Type B pancreatic cell (in vitro differentiated cells): ENCODE measurements at regions not wholly inside any gene's neighbourhood (a gene's known extent, or its start where the extent isn't known, plus 50 kb on each side); places are given as distances from the start of the nearest gene placed in this dataset.

Experiments used
- DNase-seq: peaks from one replicate; pipeline ENCODE4 v3.0.0; 2021; ENCODE audit warnings: mixed read lengths; ENCODE audit not compliant: unreplicated experiment; ENCODE audit errors: extremely low spot score
- H3K27ac Mint-ChIP-seq: 2 replicates; pipeline ENCODE4 v1.8.0; 2021; ENCODE audit warnings: mild to moderate bottlenecking, mixed read lengths
- H3K27me3 Mint-ChIP-seq: 2 replicates; pipeline ENCODE4 v1.8.0; 2021; ENCODE audit warnings: mixed read lengths
- H3K36me3 Mint-ChIP-seq: 2 replicates; pipeline ENCODE4 v1.8.0; 2021; ENCODE audit warnings: mixed read lengths
- H3K4me1 Mint-ChIP-seq: one replicate; pipeline ENCODE4 v1.8.0; 2021; ENCODE audit warnings: mixed read lengths; ENCODE audit not compliant: unreplicated experiment
- H3K4me3 Mint-ChIP-seq: 2 replicates; pipeline ENCODE4 v1.8.0; 2021; ENCODE audit warnings: mild to moderate bottlenecking, mixed read lengths
- H3K9me3 Mint-ChIP-seq: 2 replicates; pipeline ENCODE4 v1.8.0; 2021; ENCODE audit warnings: mixed read lengths
- TF ChIP-seq, protein P1 (sequence below): fragments of 200-600 bp; sonication (generic); conservative IDR thresholded peaks from 2 replicates; pipeline ENCODE4 v1.5.0; 2021; ENCODE audit warnings: antibody characterized with exemption, mild to moderate bottlenecking

DNA sequence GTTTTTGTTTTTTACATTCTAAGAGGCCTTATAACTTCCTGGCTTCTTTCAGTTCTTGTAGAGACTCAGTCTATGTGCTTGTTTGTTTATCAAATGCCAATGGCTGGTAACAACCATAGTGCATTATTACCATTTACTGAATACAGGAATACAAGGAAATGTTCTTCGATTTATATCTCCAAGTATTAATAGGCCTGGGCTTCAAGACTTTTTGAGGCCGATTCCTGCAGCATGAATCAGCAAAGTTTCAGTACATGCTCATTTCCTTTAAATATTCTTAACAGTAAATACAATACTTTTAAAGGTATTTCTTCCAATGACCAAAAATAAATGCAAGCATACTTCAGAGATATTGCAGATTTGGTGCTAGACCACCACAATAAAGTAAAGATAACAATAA lies 535.3 kb downstream of the EFNA5 start:
- DNase-seq, result no peak
- H3K4me3 Mint-ChIP-seq, result no peak overlapping the region
- peaks cover 4% of the 10 kb centered on the region for H3K36me3 Mint-ChIP-seq
- H3K9me3 Mint-ChIP-seq, result peaks cover 25% of the 10 kb centered on the region
- no peak overlapping the region for H3K27ac Mint-ChIP-seq
- H3K27me3 Mint-ChIP-seq, result no peaks in the 10 kb centered on the region
- TF ChIP-seq, protein P1, sequence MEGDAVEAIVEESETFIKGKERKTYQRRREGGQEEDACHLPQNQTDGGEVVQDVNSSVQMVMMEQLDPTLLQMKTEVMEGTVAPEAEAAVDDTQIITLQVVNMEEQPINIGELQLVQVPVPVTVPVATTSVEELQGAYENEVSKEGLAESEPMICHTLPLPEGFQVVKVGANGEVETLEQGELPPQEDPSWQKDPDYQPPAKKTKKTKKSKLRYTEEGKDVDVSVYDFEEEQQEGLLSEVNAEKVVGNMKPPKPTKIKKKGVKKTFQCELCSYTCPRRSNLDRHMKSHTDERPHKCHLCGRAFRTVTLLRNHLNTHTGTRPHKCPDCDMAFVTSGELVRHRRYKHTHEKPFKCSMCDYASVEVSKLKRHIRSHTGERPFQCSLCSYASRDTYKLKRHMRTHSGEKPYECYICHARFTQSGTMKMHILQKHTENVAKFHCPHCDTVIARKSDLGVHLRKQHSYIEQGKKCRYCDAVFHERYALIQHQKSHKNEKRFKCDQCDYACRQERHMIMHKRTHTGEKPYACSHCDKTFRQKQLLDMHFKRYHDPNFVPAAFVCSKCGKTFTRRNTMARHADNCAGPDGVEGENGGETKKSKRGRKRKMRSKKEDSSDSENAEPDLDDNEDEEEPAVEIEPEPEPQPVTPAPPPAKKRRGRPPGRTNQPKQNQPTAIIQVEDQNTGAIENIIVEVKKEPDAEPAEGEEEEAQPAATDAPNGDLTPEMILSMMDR, result no peak
- H3K4me1 Mint-ChIP-seq, result no peaks in the 10 kb centered on the region

DNA sequence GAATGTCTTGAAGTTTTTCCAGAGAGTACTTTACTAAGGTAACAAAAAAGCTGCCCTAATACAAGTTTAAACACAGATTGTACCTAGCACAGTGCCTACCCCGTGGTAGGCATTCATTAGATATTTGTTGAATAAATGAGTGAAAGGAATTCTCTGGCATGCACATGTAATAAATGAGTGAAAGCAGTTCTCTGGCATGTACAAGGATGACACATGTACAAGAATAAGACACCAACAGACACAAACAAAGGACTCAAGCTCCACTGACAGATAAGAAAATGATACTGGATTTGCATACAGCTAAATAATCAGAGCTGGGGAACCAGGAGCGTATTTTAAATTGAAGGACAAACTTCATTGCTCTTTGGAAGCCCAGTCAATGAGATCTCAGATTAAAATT lies 535.8 kb downstream of the EFNA5 start:
- H3K4me3 Mint-ChIP-seq, result no peak overlapping the region
- no peaks in the 10 kb centered on the region for H3K27me3 Mint-ChIP-seq
- peaks cover 4% of the 10 kb centered on the region for H3K36me3 Mint-ChIP-seq
- DNase-seq, result no peak
- H3K27ac Mint-ChIP-seq, result no peak overlapping the region
- no peaks in the 10 kb centered on the region for H3K4me1 Mint-ChIP-seq
- peaks cover 21% of the 10 kb centered on the region for H3K9me3 Mint-ChIP-seq
- TF ChIP-seq, protein P1, result no peak

DNA sequence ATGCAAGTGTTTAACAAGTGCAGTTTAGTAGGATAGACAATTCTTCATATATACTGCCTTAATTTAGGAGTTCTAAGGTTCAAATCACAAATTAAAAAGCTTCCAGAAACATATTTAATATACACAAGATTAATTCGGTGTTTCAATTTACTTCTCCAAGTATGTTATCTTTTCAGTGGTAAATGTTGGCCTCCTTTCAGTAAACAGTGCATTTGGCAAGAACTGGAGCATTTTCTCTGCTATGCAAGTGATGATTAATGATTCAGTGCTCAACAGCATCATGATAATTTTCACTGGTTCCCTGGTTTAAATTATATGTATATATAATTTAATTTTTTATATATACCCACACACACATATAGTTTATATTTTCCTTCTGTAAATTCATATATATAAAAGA lies 541.7 kb downstream of the EFNA5 start:
- Mint-ChIP-seq H3K27ac (no peak overlapping the region), H3K9me3 (peaks cover 8% of the 10 kb centered on the region), H3K4me1 (no peaks in the 10 kb centered on the region), H3K27me3 (no peaks in the 10 kb centered on the region), H3K4me3 (no peak overlapping the region), H3K36me3 (peaks cover 4% of the 10 kb centered on the region)
- TF ChIP-seq, protein P1, result no peak
- no peak for DNase-seq

DNA sequence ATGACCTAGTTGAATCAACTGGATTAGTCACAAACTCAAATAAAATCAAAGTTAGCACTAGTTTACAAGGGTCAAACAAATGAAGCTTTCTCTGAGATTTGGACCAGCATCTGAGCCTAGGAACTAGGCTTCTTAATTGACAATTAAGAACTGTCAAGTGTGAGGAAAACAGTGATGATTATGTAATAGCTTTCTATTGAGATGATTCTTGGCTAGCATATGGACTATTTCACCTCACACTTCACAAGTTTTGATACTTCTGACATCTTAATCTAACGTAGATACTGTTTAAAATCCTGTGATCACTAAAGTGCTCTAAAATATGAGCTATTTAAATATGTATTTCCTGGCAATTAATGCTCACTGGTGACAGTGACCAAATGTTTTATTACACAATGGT lies 542.9 kb downstream of the EFNA5 start:
- Mint-ChIP-seq H3K27me3 (no peaks in the 10 kb centered on the region), H3K9me3 (peaks cover 4% of the 10 kb centered on the region), H3K4me1 (peaks cover 6% of the 10 kb centered on the region), H3K27ac (no peak overlapping the region), H3K4me3 (no peak overlapping the region), H3K36me3 (peaks cover 4% of the 10 kb centered on the region)
- no peak for DNase-seq
- TF ChIP-seq, protein P1, result no peak

DNA sequence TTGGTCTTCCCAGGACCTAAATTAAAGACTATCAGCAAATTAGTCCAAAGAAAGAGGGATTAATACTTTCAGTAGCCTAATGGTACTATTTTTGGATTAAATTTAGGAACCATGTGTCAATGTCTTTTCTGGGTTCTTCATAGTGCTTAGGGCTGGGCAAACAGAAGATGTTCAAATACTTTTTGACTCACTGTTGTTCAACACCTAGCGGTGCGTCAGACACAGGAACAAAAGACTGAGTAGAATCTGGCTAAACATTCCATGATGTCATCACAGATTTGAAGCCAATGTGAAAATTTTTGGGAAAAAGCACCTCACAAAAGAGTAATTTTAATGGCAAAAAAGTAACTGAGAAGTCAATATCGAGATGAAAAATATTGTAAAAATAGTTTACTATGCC lies 544.4 kb downstream of the EFNA5 start:
- no peaks in the 10 kb centered on the region for H3K27me3 Mint-ChIP-seq
- no peaks in the 10 kb centered on the region for H3K36me3 Mint-ChIP-seq
- H3K4me1 Mint-ChIP-seq, result peaks cover 20% of the 10 kb centered on the region
- TF ChIP-seq, protein P1, result no peak
- no peak overlapping the region for H3K27ac Mint-ChIP-seq
- H3K9me3 Mint-ChIP-seq, result no peaks in the 10 kb centered on the region
- H3K4me3 Mint-ChIP-seq, result no peak overlapping the region
- DNase-seq, result no peak

DNA sequence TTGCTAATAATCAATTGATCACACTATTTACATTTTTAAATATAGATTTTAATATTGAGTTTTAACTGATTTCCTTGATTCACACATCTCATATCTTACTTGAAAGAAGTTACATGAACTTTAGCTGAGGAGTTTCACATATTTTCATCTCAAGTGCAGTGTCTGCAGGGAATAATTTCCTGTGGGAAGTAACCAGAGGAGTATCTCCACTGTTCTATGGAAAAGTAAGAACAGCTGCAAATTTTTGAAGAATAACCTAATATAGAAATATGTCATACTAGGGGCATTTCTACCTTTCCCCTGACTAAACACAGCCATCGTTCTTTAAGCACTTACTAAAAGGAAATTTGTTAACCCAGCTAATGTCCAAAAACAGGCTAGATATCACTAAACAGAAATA lies 546.4 kb downstream of the EFNA5 start:
- H3K27me3 Mint-ChIP-seq, result no peaks in the 10 kb centered on the region
- TF ChIP-seq, protein P1, result no peak
- DNase-seq, result no peak
- no peak overlapping the region for H3K4me3 Mint-ChIP-seq
- H3K27ac Mint-ChIP-seq, result no peak overlapping the region
- H3K36me3 Mint-ChIP-seq, result no peaks in the 10 kb centered on the region
- H3K4me1 Mint-ChIP-seq, result peaks cover 20% of the 10 kb centered on the region
- H3K9me3 Mint-ChIP-seq, result no peaks in the 10 kb centered on the region
